Vagina (tissue), 2 donors: ENCODE measurements at regions not wholly inside any gene's neighbourhood (a gene's known extent, or its start where the extent isn't known, plus 50 kb on each side); places are given as distances from the start of the nearest gene placed in this dataset.

Experiments
- POLR2A ChIP-seq, 2 donors: fragments of 450-650 bp; IDR thresholded peaks; one replicate each; pipeline ENCODE4 v1.6.1; 2017; ENCODE audit warnings: antibody characterized with exemption in 2 of 2, mild to moderate bottlenecking in 2 of 2, moderate library complexity in 2 of 2
- POLR2AphosphoS5 ChIP-seq, 2 donors: sonication (generic); formaldehyde crosslinking; IDR thresholded peaks; one replicate each; pipeline ENCODE4 v1.9.0; 2017; ENCODE audit warnings: antibody characterized with exemption in 2 of 2, mild to moderate bottlenecking in 2 of 2, low read depth in 1 of 2; ENCODE audit not compliant: insufficient read depth in 1 of 2
- TF ChIP-seq, protein P1 (sequence below), 3 experiments: fragments of 450-650 bp in 2 of 3; fragments of 200-600 bp in 1 of 3; sonication (generic) in 1 of 3; IDR thresholded peaks; one replicate each; pipeline ENCODE4 v1.5.1; 2017 to 2019; ENCODE audit warnings: antibody characterized with exemption in 3 of 3, mild to moderate bottlenecking in 2 of 3, moderate library complexity in 2 of 3

DNA sequence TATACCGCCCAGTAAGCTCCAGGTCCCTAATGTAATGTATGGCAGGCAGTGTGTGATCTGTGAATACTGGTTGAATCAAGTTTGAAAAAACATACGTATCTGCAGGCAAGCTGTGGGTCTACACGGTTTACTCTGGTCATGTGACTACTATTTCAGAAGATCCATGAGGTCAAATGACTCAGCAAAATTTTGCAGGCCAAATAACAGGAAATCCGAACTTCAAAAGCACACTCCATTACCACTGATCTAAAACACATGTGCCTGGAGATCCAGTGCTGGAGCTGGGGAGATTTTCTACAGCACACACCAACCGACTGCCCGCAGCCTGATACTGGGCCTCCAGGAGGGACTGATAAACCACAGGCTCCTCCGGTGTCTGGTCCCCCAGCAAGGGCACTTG is 64.5 kb upstream of the SLC44A3 start:
- TF ChIP-seq, protein P1, sequence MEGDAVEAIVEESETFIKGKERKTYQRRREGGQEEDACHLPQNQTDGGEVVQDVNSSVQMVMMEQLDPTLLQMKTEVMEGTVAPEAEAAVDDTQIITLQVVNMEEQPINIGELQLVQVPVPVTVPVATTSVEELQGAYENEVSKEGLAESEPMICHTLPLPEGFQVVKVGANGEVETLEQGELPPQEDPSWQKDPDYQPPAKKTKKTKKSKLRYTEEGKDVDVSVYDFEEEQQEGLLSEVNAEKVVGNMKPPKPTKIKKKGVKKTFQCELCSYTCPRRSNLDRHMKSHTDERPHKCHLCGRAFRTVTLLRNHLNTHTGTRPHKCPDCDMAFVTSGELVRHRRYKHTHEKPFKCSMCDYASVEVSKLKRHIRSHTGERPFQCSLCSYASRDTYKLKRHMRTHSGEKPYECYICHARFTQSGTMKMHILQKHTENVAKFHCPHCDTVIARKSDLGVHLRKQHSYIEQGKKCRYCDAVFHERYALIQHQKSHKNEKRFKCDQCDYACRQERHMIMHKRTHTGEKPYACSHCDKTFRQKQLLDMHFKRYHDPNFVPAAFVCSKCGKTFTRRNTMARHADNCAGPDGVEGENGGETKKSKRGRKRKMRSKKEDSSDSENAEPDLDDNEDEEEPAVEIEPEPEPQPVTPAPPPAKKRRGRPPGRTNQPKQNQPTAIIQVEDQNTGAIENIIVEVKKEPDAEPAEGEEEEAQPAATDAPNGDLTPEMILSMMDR (IDR thresholded peaks at IDR 0.05): no peak
- TF ChIP-seq POLR2A (IDR thresholded peaks at IDR 0.05) (no peak), POLR2AphosphoS5 (IDR thresholded peaks at IDR 0.05; ENCODE audit: insufficient read depth in 1 of 2, low read depth in 1 of 2) (peak in 1 of 2 donors; percentile 33)
